Activated naive CD4-positive, alpha-beta T cell treated with Interleukin-2 at 50 U/mL for 16 hours (primary cell): ENCODE measurements at regions not wholly inside any gene's neighbourhood (a gene's known extent, or its start where the extent isn't known, plus 50 kb on each side); places are given as distances from the start of the nearest gene placed in this dataset.
"Not testable (repeated sequence)": the region's sequence is repeated elsewhere in the genome, so short reads cannot be mapped to it uniquely, and the experiment has no call there.

Experiments used
- DNase-seq: peaks from one replicate; pipeline ENCODE4 v3.0.0-alpha.2; 2020

GRCh38 chr4:81314196-81314896 is 99.3 kb upstream of the PRKG2 start:
- DNase-seq = no peak

- DNase-seq = no peak
Observed at GRCh38 chr4:81307991-81308390, 93.0 kb upstream of the PRKG2 start.

- no peak for DNase-seq
Observed at GRCh38 chr4:81304871-81305270, 89.8 kb upstream of the PRKG2 start.

GRCh38 chr4:81300352-81300751 is 85.3 kb upstream of the PRKG2 start:
- DNase-seq = not testable (repeated sequence)

- DNase-seq = no peak
Observed at GRCh38 chr4:81290813-81291212, 75.8 kb upstream of the PRKG2 start.

GRCh38 chr4:81287101-81287500 is 72.1 kb upstream of the PRKG2 start:
- DNase-seq = no peak

GRCh38 chr4:81282131-81282530 is 67.1 kb upstream of the PRKG2 start:
- DNase-seq = no peak

DNA sequence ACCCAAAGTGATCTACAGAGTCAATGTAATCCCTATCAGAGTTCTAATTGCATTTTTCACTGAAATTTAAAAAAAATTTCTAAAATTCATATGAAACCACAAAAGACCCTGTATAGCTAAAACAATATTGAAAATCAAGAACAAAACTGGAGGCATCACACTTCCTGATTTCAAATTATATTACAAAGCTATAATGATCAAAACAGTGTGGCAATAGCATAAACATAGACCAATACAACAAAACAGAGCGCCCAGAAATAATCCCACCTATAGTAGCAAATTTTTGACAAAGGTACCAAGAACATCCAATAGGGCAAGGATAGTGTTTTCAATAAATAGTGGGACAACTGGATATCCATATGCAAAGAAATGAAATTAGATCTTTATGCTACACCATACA is 59.4 kb upstream of the PRKG2 start:
- no peak for DNase-seq

DNA sequence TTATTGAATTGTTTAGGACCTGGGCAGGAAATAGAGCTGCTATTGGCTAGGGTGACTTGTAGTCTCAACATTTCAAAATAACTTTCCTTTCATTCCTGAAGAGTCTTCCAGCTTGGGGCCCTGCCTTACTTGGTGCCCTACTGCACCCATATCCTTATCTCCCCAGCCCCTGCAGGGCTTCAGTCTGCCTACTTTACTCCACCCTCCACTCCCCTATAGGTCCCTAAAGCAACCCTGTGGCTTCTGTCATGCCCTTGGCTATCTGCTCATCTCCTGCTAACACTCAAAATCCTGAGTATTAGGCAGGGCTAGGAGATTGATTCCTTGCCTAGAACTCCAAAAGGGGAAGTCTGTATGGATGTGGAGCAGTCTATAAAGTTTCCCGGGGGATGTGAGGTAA is 57.6 kb upstream of the PRKG2 start:
- no peak for DNase-seq
